SK-N-MC (cell line): ENCODE measurements at regions not wholly inside any gene's neighbourhood (a gene's known extent, or its start where the extent isn't known, plus 50 kb on each side); places are given as distances from the start of the nearest gene placed in this dataset.

Source experiments
- FOXP2 ChIP-seq: optimal IDR thresholded peaks from 2 replicates; pipeline ENCODE3; 2011; ENCODE audit warnings: mild to moderate bottlenecking, moderate library complexity; ENCODE audit not compliant: insufficient read depth; ENCODE audit errors: extremely low read length, control extremely low read depth
- POLR2AphosphoS5 ChIP-seq: IDR thresholded peaks from 2 replicates; pipeline ENCODE4 v1.6.1; 2012; ENCODE audit warnings: mild to moderate bottlenecking, low read depth, low read length, borderline replicate concordance

GRCh38 chr2:126299469-126299976 lies 356.4 kb upstream of the GYPC start:
- TF ChIP-seq FOXP2 (no peak), POLR2AphosphoS5 (no peak)
